GM23338 (cell line): ENCODE measurements at regions not wholly inside any gene's neighbourhood (a gene's known extent, or its start where the extent isn't known, plus 50 kb on each side); places are given as distances from the start of the nearest gene placed in this dataset.
"Not testable (repeated sequence)": the region's sequence is repeated elsewhere in the genome, so short reads cannot be mapped to it uniquely, and the experiment has no call there.

Source experiments
- ATAC-seq: fragments of 200-7000 bp; cut with Tn5 transposase; 3 replicates; pipeline ENCODE4 v1.9.1; 2020
- DNase-seq: peaks from one replicate; pipeline ENCODE4 v3.0.0-alpha.2; 2015; ENCODE audit warnings: low spot score
- H2AFZ ChIP-seq: fragments of 200-600 bp; sonication (generic); 2 replicates; pipeline ENCODE4 v1.8.0; 2016; ENCODE audit warnings: antibody characterized with exemption, mild to moderate bottlenecking, moderate library complexity
- H3F3A ChIP-seq: fragments of 200-600 bp; sonication (generic); replicated peaks from 2 replicates; pipeline ENCODE4 v1.8.0; 2017; ENCODE audit warnings: antibody characterized with exemption, mixed run types, low read depth
- H3K27ac ChIP-seq: fragments of 200-600 bp; sonication (generic); 2 replicates; pipeline ENCODE4 v1.6.1; 2016; ENCODE audit warnings: low read depth
- H3K27me3 ChIP-seq: fragments of 200-600 bp; sonication (generic); 2 replicates; pipeline ENCODE4 v1.8.0; 2016; ENCODE audit warnings: mild to moderate bottlenecking, mixed run types, moderate library complexity; ENCODE audit not compliant: insufficient read depth
- H3K36me3 ChIP-seq: fragments of 200-600 bp; sonication (generic); 2 replicates; pipeline ENCODE4 v1.8.0; 2016; ENCODE audit warnings: mild to moderate bottlenecking; ENCODE audit not compliant: insufficient read depth
- H3K4me1 ChIP-seq: fragments of 200-600 bp; sonication (generic); 2 replicates; pipeline ENCODE4 v1.8.0; 2016; ENCODE audit warnings: mild to moderate bottlenecking, moderate library complexity; ENCODE audit not compliant: insufficient read depth
- H3K4me2 ChIP-seq: fragments of 200-600 bp; sonication (generic); 2 replicates; pipeline ENCODE4 v1.7.1; 2017; ENCODE audit warnings: mixed run types
- H3K4me3 ChIP-seq: fragments of 200-600 bp; sonication (generic); 2 replicates; pipeline ENCODE4 v1.6.1; 2016; ENCODE audit warnings: mixed run types
- H3K79me2 ChIP-seq: fragments of 200-600 bp; sonication (generic); replicated peaks from 2 replicates; pipeline ENCODE4 v1.8.0; 2017; ENCODE audit warnings: mild to moderate bottlenecking; ENCODE audit not compliant: insufficient read depth
- H3K9me2 ChIP-seq: fragments of 200-600 bp; sonication (generic); 2 replicates; pipeline ENCODE4 v1.8.0; 2017; ENCODE audit not compliant: insufficient read depth
- H4K20me1 ChIP-seq: fragments of 200-600 bp; sonication (generic); replicated peaks from 2 replicates; pipeline ENCODE4 v1.8.0; 2017; ENCODE audit warnings: mild to moderate bottlenecking; ENCODE audit not compliant: insufficient read depth
- H3K27ac Mint-ChIP-seq: 2 replicates; pipeline ENCODE4 v1.8.0; 2020; ENCODE audit warnings: inconsistent platforms, mild to moderate bottlenecking, moderate library complexity, mixed read lengths
- H3K27me3 Mint-ChIP-seq: 3 replicates; pipeline ENCODE4 v1.8.0; 2022; ENCODE audit warnings: low read depth, mild to moderate bottlenecking, moderate library complexity, mixed read lengths, inconsistent platforms; ENCODE audit not compliant: insufficient read depth, poor library complexity
- H3K36me3 Mint-ChIP-seq: 3 replicates; pipeline ENCODE4 v1.8.0; 2021; ENCODE audit warnings: low read depth, mild to moderate bottlenecking, inconsistent platforms, moderate library complexity, mixed read lengths
- H3K4me1 Mint-ChIP-seq: 3 replicates; pipeline ENCODE4 v1.8.0; 2020; ENCODE audit warnings: mild to moderate bottlenecking, inconsistent platforms, mixed read lengths
- H3K4me3 Mint-ChIP-seq: 3 replicates; pipeline ENCODE4 v1.8.0; 2021; ENCODE audit warnings: moderate library complexity, mild to moderate bottlenecking, inconsistent platforms, mixed read lengths
- H3K9me3 Mint-ChIP-seq: 3 replicates; pipeline ENCODE4 v1.8.0; 2020; ENCODE audit warnings: moderate library complexity, mild to moderate bottlenecking, inconsistent platforms, mixed read lengths
- EZH2phosphoT487 ChIP-seq: fragments of 200-600 bp; sonication (generic); IDR thresholded peaks from one replicate; pipeline ENCODE4 v1.8.1; 2018; ENCODE audit warnings: antibody characterized with exemption; ENCODE audit not compliant: unreplicated experiment
- NANOG ChIP-seq: IDR thresholded peaks from 2 replicates; pipeline ENCODE4 v1.6.1; 2016; ENCODE audit warnings: antibody characterized with exemption, borderline replicate concordance
- ZNF331 ChIP-seq: fragments of 250-450 bp; sonication (Bioruptor Pico); IDR thresholded peaks from 2 replicates; pipeline ENCODE4 v1.5.0; 2020; ENCODE audit warnings: low read depth, mild to moderate bottlenecking, moderate library complexity
- TF ChIP-seq, protein P1 (sequence below): IDR thresholded peaks from 2 replicates; pipeline ENCODE4 v1.6.1; 2016; ENCODE audit warnings: antibody characterized with exemption
- TF ChIP-seq, protein P2 (sequence below): fragments of 250-450 bp; sonication (Bioruptor Pico); IDR thresholded peaks from 2 replicates; pipeline ENCODE4 v1.5.0; 2020; ENCODE audit warnings: mild to moderate bottlenecking, moderate library complexity

- no peaks in the 10 kb centered on the region for H3K36me3 ChIP-seq
- H3K4me2 ChIP-seq = no peak overlapping the region
- no peak overlapping the region for H3K27ac ChIP-seq
- no peak overlapping the region for H3K4me3 Mint-ChIP-seq
- no peaks in the 10 kb centered on the region for H3K27me3 ChIP-seq
- no peaks in the 10 kb centered on the region for H3K4me1 Mint-ChIP-seq
- no peaks in the 10 kb centered on the region for H3K79me2 ChIP-seq
- H3K36me3 Mint-ChIP-seq = no peaks in the 10 kb centered on the region
- no peaks in the 10 kb centered on the region for H3K27me3 Mint-ChIP-seq
- H3K9me3 Mint-ChIP-seq = peaks cover 12% of the 10 kb centered on the region; the same call in 2 of the 3 replicates
- no peaks in the 10 kb centered on the region for H3F3A ChIP-seq
- no peaks in the 10 kb centered on the region; the same call in 1 of the 2 replicates for H3K9me2 ChIP-seq
- H3K4me1 ChIP-seq = no peaks in the 10 kb centered on the region
- DNase-seq = no peak
- no peak for ATAC-seq
- no peak overlapping the region for H3K27ac Mint-ChIP-seq
- no peak overlapping the region for H3K4me3 ChIP-seq
- no peaks in the 10 kb centered on the region for H4K20me1 ChIP-seq
- H2AFZ ChIP-seq = peak overlapping the region; percentile 14; the same call in 1 of the 2 replicates
- TF ChIP-seq, protein P1, sequence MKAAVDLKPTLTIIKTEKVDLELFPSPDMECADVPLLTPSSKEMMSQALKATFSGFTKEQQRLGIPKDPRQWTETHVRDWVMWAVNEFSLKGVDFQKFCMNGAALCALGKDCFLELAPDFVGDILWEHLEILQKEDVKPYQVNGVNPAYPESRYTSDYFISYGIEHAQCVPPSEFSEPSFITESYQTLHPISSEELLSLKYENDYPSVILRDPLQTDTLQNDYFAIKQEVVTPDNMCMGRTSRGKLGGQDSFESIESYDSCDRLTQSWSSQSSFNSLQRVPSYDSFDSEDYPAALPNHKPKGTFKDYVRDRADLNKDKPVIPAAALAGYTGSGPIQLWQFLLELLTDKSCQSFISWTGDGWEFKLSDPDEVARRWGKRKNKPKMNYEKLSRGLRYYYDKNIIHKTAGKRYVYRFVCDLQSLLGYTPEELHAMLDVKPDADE = no peak
These were observed 142.0 kb upstream of the FAT3 start for GRCh38 chr11:92082652-92083051.

DNA sequence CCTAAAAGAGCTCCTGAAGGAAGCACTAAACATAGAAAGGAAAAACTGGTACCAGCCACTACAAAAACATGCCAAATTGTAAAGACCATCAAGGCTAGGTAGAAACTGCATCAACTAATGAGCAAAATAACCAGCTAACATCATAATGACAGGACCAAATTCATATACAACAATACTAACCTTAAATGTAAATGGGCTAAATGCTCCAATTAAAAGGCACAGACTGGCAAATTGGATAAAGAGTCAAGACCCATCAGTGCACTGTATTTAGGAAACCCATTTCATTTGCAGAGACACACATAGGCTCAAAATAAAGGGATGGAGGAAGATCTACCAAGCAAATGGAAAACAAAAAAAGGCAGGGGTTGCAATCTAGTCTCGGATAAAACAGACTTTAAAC is 150.1 kb upstream of the FAT3 start:
- peaks cover 14% of the 10 kb centered on the region for H3K36me3 ChIP-seq
- not testable (repeated sequence) for H4K20me1 ChIP-seq, H3K4me3 ChIP-seq, DNase-seq, H3K27ac Mint-ChIP-seq, H3K27me3 Mint-ChIP-seq, H3K4me1 Mint-ChIP-seq, H3K4me1 ChIP-seq, ATAC-seq, H3K79me2 ChIP-seq, H3K27me3 ChIP-seq, H2AFZ ChIP-seq, H3F3A ChIP-seq, H3K27ac ChIP-seq, H3K9me2 ChIP-seq, H3K4me3 Mint-ChIP-seq, H3K4me2 ChIP-seq
- H3K36me3 Mint-ChIP-seq = peaks cover 43% of the 10 kb centered on the region
- H3K9me3 Mint-ChIP-seq = peaks cover 60% of the 10 kb centered on the region

- Histone ChIP-seq H3K4me3 (no peak overlapping the region), H3K4me2 (no peak overlapping the region), H3K9me2 (no peaks in the 10 kb centered on the region), H3K36me3 (peaks cover 14% of the 10 kb centered on the region), H3K27ac (no peak overlapping the region), H2AFZ (no peak overlapping the region), H3F3A (no peaks in the 10 kb centered on the region), H4K20me1 (no peaks in the 10 kb centered on the region), H3K27me3 (no peaks in the 10 kb centered on the region), H3K79me2 (no peaks in the 10 kb centered on the region), H3K4me1 (no peaks in the 10 kb centered on the region)
- peaks cover 56% of the 10 kb centered on the region for H3K9me3 Mint-ChIP-seq
- ATAC-seq = no peak
- peaks cover 43% of the 10 kb centered on the region for H3K36me3 Mint-ChIP-seq
- H3K4me3 Mint-ChIP-seq = no peak overlapping the region
- no peak overlapping the region for H3K27ac Mint-ChIP-seq
- peaks cover 5% of the 10 kb centered on the region for H3K27me3 Mint-ChIP-seq
- DNase-seq = no peak
- TF ChIP-seq, protein P2, sequence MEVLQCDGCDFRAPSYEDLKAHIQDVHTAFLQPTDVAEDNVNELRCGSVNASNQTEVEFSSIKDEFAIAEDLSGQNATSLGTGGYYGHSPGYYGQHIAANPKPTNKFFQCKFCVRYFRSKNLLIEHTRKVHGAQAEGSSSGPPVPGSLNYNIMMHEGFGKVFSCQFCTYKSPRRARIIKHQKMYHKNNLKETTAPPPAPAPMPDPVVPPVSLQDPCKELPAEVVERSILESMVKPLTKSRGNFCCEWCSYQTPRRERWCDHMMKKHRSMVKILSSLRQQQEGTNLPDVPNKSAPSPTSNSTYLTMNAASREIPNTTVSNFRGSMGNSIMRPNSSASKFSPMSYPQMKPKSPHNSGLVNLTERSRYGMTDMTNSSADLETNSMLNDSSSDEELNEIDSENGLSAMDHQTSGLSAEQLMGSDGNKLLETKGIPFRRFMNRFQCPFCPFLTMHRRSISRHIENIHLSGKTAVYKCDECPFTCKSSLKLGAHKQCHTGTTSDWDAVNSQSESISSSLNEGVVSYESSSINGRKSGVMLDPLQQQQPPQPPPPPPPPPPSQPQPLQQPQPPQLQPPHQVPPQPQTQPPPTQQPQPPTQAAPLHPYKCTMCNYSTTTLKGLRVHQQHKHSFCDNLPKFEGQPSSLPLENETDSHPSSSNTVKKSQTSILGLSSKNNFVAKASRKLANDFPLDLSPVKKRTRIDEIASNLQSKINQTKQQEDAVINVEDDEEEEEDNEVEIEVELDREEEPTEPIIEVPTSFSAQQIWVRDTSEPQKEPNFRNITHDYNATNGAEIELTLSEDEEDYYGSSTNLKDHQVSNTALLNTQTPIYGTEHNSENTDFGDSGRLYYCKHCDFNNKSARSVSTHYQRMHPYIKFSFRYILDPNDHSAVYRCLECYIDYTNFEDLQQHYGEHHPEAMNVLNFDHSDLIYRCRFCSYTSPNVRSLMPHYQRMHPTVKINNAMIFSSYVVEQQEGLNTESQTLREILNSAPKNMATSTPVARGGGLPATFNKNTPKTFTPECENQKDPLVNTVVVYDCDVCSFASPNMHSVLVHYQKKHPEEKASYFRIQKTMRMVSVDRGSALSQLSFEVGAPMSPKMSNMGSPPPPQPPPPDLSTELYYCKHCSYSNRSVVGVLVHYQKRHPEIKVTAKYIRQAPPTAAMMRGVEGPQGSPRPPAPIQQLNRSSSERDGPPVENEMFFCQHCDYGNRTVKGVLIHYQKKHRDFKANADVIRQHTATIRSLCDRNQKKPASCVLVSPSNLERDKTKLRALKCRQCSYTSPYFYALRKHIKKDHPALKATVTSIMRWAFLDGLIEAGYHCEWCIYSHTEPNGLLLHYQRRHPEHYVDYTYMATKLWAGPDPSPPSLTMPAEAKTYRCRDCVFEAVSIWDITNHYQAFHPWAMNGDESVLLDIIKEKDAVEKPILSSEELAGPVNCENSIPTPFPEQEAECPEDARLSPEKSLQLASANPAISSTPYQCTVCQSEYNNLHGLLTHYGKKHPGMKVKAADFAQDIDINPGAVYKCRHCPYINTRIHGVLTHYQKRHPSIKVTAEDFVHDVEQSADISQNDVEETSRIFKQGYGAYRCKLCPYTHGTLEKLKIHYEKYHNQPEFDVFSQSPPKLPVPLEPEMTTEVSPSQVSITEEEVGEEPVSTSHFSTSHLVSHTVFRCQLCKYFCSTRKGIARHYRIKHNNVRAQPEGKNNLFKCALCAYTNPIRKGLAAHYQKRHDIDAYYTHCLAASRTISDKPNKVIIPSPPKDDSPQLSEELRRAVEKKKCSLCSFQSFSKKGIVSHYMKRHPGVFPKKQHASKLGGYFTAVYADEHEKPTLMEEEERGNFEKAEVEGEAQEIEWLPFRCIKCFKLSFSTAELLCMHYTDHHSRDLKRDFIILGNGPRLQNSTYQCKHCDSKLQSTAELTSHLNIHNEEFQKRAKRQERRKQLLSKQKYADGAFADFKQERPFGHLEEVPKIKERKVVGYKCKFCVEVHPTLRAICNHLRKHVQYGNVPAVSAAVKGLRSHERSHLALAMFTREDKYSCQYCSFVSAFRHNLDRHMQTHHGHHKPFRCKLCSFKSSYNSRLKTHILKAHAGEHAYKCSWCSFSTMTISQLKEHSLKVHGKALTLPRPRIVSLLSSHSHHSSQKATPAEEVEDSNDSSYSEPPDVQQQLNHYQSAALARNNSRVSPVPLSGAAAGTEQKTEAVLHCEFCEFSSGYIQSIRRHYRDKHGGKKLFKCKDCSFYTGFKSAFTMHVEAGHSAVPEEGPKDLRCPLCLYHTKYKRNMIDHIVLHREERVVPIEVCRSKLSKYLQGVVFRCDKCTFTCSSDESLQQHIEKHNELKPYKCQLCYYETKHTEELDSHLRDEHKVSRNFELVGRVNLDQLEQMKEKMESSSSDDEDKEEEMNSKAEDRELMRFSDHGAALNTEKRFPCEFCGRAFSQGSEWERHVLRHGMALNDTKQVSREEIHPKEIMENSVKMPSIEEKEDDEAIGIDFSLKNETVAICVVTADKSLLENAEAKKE (CRISPR knock-in tag) = no peak
- TF ChIP-seq, protein P1 = no peak
- TF ChIP-seq ZNF331 (CRISPR knock-in tag) (no peak), NANOG (no peak), EZH2phosphoT487 (no peak)
- H3K4me1 Mint-ChIP-seq = no peaks in the 10 kb centered on the region
These were observed 153.0 kb upstream of the FAT3 start for GRCh38 chr11:92071660-92072059.
